OCI-LY7 (cell line): ENCODE measurements at regions not wholly inside any gene's neighbourhood (a gene's known extent, or its start where the extent isn't known, plus 50 kb on each side); places are given as distances from the start of the nearest gene placed in this dataset.

ENCODE experiments used
- EZH2phosphoT487 ChIP-seq: fragments of 200-600 bp; sonication (generic); IDR thresholded peaks from 2 replicates; pipeline ENCODE4 v1.6.1; 2018; ENCODE audit warnings: low read depth, borderline replicate concordance, mild to moderate bottlenecking, mixed run types, antibody characterized with exemption, low read length, moderate library complexity, mixed read lengths
- TF ChIP-seq, protein P1 (sequence below): fragments of 200-600 bp; sonication (generic); conservative IDR thresholded peaks from 2 replicates; pipeline ENCODE4 v1.5.1; 2014; ENCODE audit warnings: mild to moderate bottlenecking, antibody characterized with exemption, low read length, moderate library complexity, mixed read lengths

DNA sequence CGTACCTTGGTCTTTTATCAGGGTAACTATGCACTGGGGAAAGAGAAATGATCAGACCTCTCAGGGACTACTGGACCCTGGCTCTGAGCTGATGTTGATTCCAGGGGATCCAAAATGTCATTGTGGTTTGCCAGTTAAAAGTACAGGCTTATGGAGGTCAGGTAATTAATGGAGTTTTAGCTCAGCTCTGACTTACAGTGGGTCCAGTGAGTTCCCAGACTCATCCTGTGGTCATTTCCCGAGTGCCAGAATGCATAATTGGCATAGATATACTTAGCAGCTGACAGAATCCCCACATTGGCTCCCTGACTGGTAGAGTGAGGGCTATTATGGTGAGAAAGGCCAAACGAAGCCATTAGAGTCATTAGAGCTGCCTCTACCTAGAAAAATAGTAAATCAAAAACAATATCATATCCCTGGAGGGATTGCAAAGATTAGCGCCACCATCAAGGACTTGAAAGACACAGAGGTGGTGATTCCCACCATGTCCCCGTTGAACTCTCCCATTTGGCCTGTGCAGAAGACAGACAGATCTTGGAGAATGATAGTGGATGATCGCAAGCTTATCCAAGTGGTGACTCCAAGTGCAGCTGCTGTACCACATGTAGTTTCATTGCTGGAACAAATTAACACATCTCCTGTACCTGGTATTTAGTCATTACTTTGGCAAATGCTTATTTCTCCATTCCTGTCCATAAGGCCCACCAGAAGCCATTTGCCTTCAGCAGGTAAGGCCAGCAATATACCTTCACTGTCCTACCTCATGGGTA lies 152.4 kb downstream of the THBS2 start:
- TF ChIP-seq, protein P1, sequence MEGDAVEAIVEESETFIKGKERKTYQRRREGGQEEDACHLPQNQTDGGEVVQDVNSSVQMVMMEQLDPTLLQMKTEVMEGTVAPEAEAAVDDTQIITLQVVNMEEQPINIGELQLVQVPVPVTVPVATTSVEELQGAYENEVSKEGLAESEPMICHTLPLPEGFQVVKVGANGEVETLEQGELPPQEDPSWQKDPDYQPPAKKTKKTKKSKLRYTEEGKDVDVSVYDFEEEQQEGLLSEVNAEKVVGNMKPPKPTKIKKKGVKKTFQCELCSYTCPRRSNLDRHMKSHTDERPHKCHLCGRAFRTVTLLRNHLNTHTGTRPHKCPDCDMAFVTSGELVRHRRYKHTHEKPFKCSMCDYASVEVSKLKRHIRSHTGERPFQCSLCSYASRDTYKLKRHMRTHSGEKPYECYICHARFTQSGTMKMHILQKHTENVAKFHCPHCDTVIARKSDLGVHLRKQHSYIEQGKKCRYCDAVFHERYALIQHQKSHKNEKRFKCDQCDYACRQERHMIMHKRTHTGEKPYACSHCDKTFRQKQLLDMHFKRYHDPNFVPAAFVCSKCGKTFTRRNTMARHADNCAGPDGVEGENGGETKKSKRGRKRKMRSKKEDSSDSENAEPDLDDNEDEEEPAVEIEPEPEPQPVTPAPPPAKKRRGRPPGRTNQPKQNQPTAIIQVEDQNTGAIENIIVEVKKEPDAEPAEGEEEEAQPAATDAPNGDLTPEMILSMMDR: no peak
- TF ChIP-seq EZH2phosphoT487: no peak
